Lower leg skin (tissue), 3 donors: ENCODE measurements at regions not wholly inside any gene's neighbourhood (a gene's known extent, or its start where the extent isn't known, plus 50 kb on each side); places are given as distances from the start of the nearest gene placed in this dataset.

Experiments
- POLR2A ChIP-seq, 2 donors: fragments of 450-650 bp; IDR thresholded peaks; one replicate each; pipeline ENCODE4 v1.6.1; 2016 to 2017; ENCODE audit warnings: antibody characterized with exemption in 2 of 2, mild to moderate bottlenecking in 1 of 2, moderate library complexity in 1 of 2
- TF ChIP-seq, protein P1 (sequence below), 3 donors: fragments of 450-650 bp; IDR thresholded peaks; one replicate each; pipeline ENCODE4 v1.5.1; 2016; ENCODE audit warnings: antibody characterized with exemption in 3 of 3, mild to moderate bottlenecking in 3 of 3, moderate library complexity in 2 of 3

DNA sequence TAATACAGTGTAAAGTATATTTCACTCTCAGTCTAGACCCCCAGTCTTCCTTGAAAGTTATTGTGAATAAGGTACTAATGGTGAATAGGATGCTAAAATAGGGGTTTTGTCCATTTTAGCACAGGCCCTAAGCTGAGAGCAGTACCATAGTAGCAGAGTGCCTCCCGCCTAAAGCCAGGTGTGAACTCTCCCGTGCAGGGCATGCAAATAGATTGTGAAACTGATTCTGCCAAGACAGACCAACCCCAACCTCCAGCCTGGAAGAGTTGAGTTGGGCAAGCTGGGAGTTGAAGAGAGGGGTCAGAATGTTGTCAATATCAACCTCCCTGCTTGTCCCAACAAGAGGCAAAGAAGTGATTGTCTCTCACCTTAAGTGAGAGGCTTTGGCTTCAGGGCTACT, 97.4 kb upstream of the CYRIA start:
- TF ChIP-seq POLR2A (IDR thresholded peaks at IDR 0.05) = no peak
- TF ChIP-seq, protein P1, sequence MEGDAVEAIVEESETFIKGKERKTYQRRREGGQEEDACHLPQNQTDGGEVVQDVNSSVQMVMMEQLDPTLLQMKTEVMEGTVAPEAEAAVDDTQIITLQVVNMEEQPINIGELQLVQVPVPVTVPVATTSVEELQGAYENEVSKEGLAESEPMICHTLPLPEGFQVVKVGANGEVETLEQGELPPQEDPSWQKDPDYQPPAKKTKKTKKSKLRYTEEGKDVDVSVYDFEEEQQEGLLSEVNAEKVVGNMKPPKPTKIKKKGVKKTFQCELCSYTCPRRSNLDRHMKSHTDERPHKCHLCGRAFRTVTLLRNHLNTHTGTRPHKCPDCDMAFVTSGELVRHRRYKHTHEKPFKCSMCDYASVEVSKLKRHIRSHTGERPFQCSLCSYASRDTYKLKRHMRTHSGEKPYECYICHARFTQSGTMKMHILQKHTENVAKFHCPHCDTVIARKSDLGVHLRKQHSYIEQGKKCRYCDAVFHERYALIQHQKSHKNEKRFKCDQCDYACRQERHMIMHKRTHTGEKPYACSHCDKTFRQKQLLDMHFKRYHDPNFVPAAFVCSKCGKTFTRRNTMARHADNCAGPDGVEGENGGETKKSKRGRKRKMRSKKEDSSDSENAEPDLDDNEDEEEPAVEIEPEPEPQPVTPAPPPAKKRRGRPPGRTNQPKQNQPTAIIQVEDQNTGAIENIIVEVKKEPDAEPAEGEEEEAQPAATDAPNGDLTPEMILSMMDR (IDR thresholded peaks at IDR 0.05) = no peak
